ENCODE measurements at regions not wholly inside any gene's neighbourhood (a gene's known extent, or its start where the extent isn't known, plus 50 kb on each side); places are given as distances from the start of the nearest gene placed in this dataset.

DNA sequence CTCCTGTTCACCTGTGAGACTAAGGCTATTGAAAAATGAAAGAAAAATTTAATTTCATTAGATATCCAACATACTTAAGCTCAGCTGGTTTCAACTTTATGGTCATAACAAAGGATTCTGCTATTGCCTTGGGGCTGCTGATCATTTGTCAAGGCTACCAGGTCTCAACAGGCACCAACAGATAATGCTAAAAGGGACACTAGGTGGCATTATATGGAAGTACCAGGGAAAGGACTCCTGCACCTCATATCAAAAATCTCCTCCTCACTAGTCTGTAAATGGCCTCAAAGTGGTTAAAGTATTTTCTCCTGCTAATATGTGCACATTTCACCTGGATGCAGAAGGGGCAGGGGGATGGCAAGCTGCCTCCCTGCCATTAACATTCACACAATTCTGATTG is 167.9 kb upstream of the REG3A start:
- no peak for DNase-seq

DNA sequence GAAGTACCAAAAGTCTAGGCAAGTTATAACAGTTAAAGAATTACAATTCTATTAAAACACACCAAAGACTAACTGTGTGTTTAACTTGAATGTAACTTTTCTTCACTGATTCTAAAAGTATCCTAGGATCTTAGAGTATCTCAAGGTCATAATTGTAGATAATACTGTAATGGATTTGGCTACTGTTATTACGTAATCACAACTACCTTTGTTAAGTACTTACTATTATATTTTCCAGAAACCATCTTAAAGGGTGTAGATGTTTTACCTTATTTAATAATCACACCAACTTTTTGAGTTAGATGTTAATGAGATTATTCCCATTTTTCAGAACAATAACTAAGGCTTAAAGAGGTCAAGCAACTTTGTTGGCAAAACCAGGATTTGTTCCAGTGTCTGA is 161.3 kb upstream of the REG3A start:
- DNase-seq = no peak

DNA sequence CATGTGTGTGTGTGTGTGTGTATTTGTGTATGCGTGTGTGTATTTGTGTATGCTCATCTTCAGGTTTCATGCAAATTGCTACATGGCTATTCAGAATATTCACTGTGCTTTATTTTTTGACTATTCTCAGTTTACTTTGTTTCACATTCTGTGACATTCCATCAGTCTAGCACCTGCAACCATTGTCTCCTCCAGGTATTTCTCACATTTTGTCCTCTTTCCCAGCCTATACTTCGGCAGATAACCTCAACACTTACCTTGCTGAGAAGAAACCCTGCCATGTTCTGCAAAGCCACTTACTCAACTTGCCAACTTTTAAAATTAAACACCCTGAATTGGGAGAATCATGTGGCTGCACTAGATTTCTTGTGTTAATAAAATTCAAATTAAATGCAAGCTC is 135.4 kb upstream of the REG3A start:
- no peak for DNase-seq

DNA sequence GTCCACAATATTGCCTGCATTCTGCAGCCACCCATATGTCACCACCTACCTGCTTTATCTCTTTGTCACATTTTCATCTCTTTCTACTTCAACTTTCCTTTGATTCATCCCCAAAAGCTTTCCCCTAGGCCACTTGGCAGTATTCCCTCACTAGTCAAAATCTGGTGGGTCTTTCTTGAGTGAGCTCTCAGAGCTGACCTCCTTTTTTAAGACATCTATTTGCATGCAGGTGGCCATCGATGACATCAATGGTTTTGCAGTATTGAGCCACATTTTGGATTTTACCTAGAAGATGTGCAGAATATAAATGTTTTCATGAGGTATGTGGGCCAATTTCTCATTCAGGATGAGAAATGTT is 133.4 kb upstream of the REG3A start:
- DNase-seq = no peak

- DNase-seq = peak; percentile 5
These were observed 132.8 kb upstream of the REG3A start for GRCh38 chr2:79292239-79292957.

DNA sequence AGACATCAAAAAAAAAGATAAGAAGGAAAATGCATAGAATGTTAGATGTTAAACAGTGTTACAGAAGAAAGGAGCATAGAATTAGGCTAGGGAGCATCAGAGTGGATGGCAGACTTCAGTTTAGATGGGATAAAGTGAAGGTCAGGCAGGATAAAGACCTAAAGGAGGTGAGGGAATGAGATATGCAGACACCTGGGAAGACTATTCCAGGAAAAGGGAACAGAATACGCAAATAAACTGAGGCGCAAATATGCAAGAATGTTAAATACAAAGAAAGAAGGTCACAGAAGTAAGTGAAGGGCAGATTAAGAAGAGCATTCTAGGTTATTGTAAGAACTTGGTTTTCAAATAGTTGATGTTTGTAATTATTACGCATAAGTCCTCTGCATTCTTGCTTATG is 116.3 kb upstream of the REG3A start:
- no peak for DNase-seq

DNA sequence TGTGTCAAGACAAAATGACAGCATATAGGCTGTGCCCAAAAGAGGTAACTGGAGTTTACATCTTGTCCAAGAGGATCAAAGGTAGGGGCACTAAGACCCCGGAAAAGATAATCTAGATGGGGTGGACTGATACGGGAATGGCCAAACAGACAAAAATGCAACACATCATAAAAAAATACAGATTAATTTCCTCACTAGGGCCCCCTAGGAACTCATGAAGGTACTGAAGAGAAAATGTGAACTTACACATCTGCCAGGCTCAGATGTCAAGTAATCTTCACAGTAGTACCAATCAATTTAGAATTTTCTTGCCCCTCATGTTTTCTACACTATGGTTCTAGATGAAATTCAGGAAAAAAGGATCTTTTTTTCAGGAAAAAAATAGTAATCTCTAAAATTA is 115.6 kb upstream of the REG3A start:
- DNase-seq = no peak

GRCh38 chr2:79272616-79273015 is 113.1 kb upstream of the REG3A start:
- no peak for DNase-seq

GRCh38 chr2:79271456-79271855 is 111.9 kb upstream of the REG3A start:
- DNase-seq = no peak

DNA sequence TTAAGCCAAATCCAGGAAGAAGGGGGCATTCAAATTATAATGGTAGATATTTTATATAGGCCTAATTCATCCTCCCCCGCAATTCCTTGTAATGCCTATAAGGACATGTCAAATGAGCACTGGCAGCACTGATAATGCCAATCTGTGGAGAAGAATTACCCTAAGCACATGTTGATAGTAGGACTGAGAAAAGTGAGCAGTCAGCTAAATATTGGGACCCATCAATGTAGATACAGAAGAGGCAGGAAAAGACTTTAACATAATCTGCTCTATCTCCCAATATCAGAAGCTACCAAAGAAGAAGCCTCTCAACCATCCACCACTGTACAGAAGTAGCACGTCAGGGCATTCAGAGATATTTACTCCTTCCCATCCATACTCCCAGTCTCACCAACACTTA is 101.3 kb upstream of the REG3A start:
- DNase-seq = no peak

GRCh38 chr2:79259959-79260358 is 100.4 kb upstream of the REG3A start:
- DNase-seq = no peak

DNA sequence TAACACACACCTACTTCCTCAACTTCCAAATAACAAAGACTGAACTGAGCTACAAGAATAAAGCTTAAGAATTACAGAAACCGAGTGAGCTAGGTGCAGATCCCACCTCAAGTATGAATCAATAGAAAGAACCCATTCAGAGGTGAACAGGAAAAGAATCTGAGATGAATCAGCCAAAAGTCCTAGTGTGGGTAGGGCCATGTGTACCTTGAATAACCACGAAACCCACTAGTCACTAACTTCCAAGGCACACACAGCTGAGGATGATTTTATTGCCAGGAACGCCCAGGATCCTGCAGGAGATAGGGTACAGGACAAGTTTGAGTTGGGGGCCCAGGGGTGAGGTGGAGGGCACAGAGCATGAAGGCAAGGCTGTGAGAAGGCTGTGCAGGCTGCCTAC is 99.7 kb upstream of the REG3A start:
- no peak for DNase-seq

DNA sequence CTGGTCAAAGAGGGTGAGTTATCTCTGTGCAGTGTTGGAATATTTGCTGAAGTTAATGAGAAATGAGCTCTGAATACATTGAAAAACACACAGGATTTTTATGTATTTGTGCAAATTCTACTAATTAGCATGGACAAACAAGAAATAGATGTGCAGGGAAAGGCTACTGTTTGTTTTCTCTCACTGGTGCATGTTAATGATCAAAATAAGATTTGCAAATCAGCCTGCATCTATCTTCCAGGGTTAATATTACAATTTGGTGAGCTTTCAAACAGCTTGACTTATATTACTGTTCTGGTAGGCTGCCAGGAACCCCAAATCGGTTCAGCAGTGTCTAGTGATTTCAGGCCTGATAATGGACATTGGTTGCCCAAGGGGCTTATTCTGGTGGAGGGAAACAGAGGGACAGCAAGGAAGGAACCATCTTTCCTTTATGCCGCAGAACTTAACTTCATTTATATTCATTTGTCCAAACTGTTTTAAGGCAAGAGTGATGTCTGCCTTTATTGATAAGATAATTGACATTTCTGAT is 93.8 kb upstream of the REG3A start:
- DNase-seq = no peak

DNA sequence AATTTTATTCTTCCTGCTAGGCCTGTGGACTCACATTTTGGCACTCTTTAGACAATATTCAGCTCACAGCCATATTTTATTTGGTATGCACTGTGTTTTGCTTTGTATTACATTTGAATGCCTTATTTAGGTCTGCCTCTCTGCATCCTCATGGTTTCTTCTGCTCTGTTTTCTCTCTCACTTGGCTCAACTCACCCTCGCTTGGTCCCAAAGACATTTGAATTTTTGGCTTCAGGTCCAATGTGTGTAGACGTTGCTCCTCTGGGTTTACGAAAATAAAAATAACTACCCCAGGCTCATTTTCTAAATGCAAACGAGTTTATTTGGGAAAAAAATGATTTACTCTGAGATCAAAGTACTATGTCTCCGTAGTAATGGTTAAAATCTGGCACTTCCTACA is 91.1 kb upstream of the REG3A start:
- DNase-seq = no peak

GRCh38 chr2:79248776-79249175 is 89.2 kb upstream of the REG3A start:
- DNase-seq = no peak

GRCh38 chr2:79235135-79235534 is 75.6 kb upstream of the REG3A start:
- DNase-seq = no peak

GRCh38 chr2:79223539-79223938 is 64.0 kb upstream of the REG3A start:
- peak; percentile 34 for DNase-seq

GRCh38 chr2:79219383-79219988 is 59.9 kb upstream of the REG3A start:
- DNase-seq = peak; percentile 80

GRCh38 chr2:79210274-79210917 is 50.8 kb upstream of the REG3A start:
- DNase-seq = no peak

Measured in eye (tissue), 1 donor.